T47D (cell line): ENCODE measurements at regions not wholly inside any gene's neighbourhood (a gene's known extent, or its start where the extent isn't known, plus 50 kb on each side); places are given as distances from the start of the nearest gene placed in this dataset.

Experiments used
- DNase-seq, 2 experiments: peaks; one replicate each; pipeline versions ENCODE4 v3.0.0 to v3.0.0-alpha.2; 2011 to 2012; ENCODE audit warnings: low read depth in 1 of 2, low spot score in 1 of 2
- JUND ChIP-seq: IDR thresholded peaks from 2 replicates; pipeline ENCODE4 v1.6.1; 2012; ENCODE audit warnings: low read depth
- in situ Hi-C: cut with HindIII; loops from 2 replicates; pipeline ENCODE4 v1.10.0; 2016; ENCODE audit warnings: low sequenced_read_pairs, low pct_unique_long_range_greater_than_20kb

DNA sequence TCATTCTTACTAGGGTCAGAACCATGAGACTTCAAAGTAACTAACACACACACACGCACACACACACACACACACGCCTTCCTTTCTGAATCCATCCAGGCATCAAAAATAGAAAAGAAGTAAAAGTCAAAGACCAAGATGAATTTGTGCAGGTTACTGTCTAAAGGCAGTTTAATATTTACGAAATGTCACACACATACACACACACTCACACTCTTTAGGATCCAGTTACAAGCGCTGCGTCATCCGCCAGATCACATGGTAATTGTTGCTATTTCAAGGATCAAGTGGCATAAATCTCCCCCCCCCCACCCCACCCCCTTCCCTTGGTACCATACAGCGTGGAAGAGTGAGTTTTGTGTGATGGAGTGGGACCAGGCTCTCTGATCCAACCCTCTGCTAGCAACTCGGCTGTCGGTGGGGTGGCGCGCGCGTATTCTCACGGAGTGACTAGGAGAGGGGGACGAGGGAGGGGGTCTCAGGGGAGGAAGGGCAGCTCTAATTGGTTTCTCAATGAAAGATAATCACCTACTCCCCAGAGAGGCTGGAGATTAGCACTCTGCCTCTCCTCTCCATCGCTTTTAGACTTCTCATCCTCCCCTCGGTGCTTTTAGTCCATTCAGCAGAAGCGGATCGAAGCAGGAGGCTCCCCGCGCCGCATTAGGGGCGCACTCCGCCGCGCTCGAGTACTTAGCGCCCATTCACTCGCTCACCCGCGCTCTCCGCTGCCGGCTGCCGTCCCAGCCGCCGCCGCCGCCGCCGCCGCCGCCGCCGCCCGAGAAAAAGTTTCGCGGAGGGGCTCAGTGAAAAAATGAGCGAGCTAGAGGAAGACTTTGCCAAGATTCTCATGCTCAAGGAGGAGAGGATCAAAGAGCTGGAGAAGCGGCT lies 83.5 kb upstream of the PRKG1 start:
- DNase-seq = no peak
- in situ Hi-C loops = no loop called here
- no peak for TF ChIP-seq JUND

DNA sequence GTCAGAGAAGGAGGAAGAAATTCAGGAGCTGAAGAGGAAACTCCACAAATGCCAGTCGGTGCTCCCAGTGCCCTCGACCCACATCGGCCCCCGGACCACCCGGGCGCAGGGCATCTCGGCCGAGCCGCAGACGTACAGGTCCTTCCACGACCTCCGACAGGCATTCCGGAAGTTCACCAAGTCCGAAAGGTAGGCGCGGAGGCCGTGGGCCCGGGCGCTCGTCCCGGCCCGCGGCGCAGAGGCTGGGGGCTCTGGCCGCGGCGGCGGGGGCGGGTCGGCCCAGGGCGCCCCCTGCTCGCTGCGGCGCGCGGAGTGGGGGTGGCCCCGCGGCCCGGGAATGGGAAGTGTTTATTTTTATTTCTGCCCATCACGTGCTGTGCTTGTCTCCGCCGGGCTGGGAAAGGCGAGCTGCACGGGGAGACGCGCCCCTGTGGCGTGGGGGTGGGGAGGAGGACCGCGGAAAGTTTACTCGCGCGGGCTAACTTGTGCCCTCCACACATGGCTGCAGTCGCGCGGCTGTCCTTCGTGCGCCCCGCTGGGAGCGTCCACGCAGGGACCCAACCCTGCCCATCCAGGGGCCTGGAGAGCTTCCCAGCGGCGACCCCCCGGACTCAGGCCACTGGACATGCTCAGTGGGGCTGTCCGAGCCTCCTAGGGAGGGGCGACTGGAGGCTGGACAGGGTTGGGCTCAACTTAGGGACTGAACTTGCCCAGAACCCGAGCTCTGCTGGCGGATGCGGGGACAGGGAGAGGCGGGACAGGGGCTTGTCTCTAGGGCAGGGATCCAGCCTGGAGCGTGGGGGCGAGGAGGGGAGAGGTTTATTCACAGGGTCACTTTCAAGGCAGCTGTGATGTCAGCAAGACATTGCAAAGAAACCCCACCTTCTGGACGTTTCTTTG lies 82.6 kb upstream of the PRKG1 start:
- no peak for DNase-seq
- no peak for TF ChIP-seq JUND
- in situ Hi-C loops = no loop called here

DNA sequence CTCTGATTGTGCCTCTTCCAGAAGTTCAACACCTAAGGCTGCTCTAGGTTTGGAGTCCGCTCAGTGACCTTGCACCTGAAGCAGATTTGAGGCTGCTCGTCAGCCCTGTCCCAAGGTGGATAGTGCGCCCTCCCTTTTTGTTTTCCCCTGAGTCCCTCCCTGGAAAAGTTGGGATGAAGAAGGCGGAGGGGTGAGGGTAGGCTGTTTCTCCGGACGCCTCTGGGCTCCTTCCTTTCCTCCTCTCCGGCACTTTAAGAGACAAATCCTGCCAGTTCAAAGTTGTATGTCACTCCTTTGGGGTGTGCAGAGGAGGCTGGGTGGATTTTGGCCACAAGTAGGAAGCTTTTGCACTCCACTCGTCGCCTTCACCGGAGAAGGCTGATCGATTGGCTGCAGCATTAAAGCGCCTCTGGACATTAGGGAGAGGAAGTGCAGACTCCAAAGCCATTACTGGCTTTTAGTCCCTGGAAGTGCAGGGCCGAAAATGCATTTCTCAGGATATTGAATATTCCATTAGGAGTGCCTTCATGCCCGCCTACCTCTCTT lies 81.9 kb upstream of the PRKG1 start:
- no peak for TF ChIP-seq JUND
- in situ Hi-C loops = no loop called here
- no peak for DNase-seq

DNA sequence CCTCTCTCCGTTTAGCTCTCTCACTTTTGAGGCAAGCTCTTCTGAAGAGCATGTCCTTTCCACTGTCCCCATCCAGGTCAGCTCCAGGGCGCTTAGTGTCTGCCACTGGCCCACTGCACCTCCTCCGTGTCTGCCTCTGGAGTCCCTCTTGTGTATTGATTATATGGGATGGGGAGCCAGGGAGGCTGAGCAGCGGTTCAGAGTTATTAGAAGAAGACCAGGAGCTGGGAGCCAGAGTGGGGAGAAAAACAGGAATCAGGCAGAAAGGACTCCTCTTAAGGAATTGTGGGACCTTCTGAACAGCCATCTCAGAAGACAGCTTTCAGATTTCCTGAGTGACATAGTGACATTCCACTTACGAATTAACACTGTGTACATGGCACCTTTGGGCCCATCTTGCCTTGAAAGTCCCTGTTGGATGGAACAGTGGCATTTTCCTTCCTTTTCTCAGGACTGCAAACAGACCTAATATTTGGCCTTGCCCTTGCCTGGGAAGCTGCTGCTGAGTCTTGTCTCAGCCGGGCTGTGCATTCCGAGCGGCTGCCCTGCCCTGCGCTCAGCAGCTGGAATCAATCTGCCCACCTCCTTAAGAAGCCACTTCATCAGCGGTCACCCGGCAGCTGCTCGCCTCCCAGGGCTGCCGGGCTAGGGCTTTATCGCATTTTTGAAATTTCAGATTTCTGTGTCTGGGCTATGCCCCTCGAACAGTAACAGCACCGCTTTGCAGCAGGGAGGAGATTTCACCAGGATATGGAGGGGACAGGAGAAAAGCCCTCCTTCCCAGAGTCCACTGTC lies 81.1 kb upstream of the PRKG1 start:
- TF ChIP-seq JUND = no peak
- no peak for DNase-seq
- in situ Hi-C loops = no loop called here

DNA sequence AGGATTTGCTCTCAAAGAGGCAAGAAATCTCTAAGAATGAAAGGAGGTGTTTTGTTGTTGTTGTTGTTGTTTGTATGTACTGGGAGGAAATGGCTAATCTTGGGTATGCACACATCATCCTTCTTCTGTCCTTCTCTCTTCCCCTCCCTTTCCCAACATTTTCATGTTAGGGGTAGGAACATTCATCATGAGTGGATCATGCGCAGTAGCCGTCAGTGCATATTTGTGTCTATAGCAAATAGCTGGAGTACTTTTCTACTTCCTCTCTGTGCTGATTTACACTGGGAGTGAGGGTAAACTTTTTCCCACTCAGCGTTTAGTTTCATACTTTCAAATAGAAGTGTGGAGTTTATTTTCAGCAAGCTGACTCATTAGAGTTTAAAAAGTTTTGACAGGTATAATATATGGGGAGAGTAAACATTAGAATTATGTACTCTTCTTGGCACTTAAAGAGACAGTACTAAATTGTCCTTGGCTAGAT lies 80.5 kb upstream of the PRKG1 start:
- DNase-seq = no peak
- no peak for TF ChIP-seq JUND
- in situ Hi-C loops = no loop called here

DNA sequence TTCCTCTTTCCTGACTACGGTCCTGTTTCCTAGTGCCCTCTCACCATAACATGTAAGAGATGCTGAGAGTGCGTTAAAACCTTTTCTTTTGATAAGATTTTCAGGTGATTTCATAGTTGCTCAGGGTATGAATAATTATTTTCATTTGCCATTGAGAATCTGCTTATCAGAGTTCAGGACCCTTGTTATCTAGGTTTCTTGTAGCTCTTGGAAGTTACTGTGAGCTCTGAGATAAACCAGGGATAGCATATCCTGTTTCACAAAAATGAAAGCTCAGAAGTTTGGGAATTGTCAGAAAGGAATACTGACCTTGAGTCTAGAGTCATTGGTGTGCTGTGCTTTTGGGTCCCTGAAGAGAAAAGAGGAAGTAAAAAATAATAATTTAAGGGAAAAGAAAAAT lies 76.8 kb upstream of the PRKG1 start:
- in situ Hi-C loops = no loop called here
- no peak for TF ChIP-seq JUND
- no peak for DNase-seq

DNA sequence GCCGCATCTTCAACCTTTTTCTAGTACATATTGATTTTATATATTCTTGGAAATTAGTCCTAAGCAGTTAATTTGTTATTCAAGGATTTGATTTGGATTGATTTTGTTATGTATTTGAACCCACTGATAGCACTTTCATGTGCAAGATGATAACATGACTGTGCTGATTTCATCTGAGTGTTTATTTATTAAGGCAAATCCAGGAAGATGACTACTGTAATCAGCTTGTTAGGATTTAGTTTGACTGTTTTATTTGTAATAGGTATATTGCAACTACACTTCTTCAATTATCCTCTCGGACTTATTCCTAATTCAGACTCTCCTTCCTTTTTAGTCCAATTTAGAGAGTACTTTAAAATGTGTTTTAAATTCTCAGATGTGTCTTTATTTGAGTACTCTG lies 75.1 kb upstream of the PRKG1 start:
- no peak for TF ChIP-seq JUND
- in situ Hi-C loops = no loop called here
- no peak for DNase-seq

DNA sequence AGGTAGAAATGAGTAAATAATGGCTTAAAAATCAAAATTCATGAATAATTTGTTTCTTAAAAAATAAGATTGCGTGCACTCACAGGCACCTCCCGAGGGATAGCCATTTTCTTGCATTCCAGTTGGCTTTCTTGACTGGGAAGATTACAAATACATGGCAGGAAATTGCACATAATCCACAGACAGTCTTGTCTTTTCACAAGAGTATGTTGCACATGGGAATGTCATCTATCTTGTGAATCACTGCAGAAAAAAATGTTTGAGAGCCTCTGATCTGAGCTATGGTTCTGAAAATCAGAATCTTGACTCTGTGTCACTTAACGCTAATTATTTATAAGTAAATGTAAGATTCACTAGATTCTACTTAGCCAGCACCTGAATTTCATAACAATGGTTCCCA lies 74.1 kb upstream of the PRKG1 start:
- in situ Hi-C loops = no loop called here
- DNase-seq = no peak
- TF ChIP-seq JUND = no peak

DNA sequence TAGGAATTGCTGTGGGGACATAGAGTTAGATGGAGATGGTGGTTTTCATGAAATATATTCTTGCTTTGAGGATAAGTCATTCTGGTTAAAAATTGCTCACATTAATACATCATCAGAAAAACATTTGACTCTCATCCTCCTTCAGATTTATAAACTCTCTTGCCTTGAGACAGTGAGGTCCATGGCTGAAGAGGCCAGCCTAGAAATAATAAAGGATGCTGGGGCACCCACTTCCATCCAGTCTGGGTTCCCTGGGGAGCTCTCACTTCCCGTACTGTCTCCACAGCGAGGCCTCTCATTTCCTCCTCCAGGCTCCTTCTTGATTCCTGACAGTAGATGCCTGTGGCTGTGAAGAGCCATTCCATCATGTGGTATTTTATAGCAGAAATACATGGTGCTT lies 73.3 kb upstream of the PRKG1 start:
- no peak for DNase-seq
- in situ Hi-C loops = no loop called here
- TF ChIP-seq JUND = no peak

DNA sequence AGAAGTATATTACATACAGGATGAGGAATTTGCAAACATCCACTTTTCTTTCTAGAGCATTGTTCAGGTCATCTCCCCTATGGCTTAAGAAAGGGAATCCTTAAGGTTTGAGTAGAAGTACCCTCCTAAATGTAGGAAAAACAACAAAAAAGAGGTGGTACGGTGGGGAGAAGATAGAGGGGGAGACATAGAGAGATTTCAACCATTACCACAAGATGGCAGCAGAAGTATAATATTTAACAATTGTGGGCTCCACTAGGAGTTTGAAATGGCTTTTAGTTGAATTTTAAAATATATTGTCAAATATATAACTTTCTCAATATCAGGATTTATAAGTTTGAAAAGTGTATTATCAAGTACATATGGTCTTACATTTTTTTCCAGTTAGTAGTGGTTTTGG lies 72.7 kb upstream of the PRKG1 start:
- DNase-seq = peak in 1 of 2 experiments; percentile 41
- in situ Hi-C loops = no loop called here
- no peak for TF ChIP-seq JUND

DNA sequence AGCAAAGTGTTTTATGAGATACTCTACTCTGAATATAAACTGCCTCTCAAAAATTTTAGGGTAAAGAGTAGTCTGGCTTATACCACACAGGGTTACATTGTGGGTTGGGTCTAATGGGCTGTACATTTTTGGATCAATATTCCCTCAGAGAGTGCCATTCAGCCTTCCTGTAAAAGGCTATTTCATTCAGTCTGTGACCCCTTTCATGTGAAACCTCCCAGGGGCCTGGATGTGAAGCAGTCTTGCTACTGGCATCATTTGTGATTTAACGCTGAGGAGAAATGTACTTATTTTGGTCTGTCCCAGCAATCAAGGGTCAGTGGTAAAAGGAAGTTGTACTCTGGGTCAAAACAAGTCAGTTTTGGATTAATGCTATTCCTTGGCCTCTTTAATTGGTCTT lies 71.8 kb upstream of the PRKG1 start:
- in situ Hi-C loops = no loop called here
- TF ChIP-seq JUND = no peak
- no peak for DNase-seq

DNA sequence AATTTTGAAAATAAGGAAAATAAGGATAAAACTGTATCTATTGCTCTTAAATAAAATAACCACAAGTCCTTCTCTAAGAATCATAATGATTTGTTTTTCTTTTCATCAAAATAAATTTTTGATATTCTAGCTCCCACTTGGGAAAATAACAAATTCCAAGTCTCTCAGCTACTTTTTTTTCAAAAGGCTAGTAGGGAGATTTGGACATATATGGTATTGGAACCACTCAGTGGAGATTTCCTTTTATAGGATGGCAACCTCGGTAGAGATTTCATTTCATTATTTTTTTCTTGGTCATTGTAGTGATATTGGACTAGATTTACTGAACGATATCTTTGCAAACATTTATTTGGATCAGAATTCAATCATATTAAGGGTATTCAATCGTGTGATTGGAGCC lies 69.5 kb upstream of the PRKG1 start:
- TF ChIP-seq JUND = no peak
- no peak for DNase-seq
- in situ Hi-C loops = no loop called here
